Erythroblast (primary cell): ENCODE measurements at regions not wholly inside any gene's neighbourhood (a gene's known extent, or its start where the extent isn't known, plus 50 kb on each side); places are given as distances from the start of the nearest gene placed in this dataset.

Experiments used
- GATA1 ChIP-seq: IDR thresholded peaks from 2 replicates; pipeline ENCODE4 v1.6.1; 2011; ENCODE audit warnings: low read depth, mild to moderate bottlenecking, control low read depth, low read length, moderate library complexity
- POLR2A ChIP-seq: IDR thresholded peaks from 2 replicates; pipeline ENCODE4 v1.6.1; 2011; ENCODE audit warnings: mild to moderate bottlenecking, low read length

DNA sequence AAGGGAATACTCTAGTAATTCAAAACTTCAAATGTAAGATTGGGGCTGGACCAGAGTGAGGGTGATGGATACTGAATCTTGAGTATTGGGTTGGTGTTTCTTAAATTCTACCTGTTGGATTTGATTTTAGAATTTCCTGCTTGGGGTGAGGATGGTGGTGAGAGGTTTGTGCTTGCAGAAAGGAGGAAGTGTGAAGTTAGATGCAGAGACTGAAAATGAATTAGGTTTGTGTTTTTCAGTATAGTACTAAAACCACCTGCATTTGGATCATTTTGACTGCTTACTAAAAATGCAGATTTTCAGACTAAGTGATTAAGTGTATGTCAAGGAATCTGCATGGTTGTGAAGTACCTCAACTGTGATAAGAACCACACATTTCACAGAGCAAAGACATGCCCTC is 131.5 kb upstream of the CENPE start:
- no peak for TF ChIP-seq POLR2A
- TF ChIP-seq GATA1: no peak
